SK-N-MC (cell line): ENCODE measurements at regions not wholly inside any gene's neighbourhood (a gene's known extent, or its start where the extent isn't known, plus 50 kb on each side); places are given as distances from the start of the nearest gene placed in this dataset.

Experiments
- EZH2 ChIP-seq: fragments of 200-600 bp; sonication (generic); IDR thresholded peaks from one replicate; pipeline ENCODE4 v1.6.1; 2017; ENCODE audit warnings: antibody characterized with exemption
- POLR2AphosphoS5 ChIP-seq: IDR thresholded peaks from 2 replicates; pipeline ENCODE4 v1.6.1; 2012; ENCODE audit warnings: mild to moderate bottlenecking, low read depth, low read length, borderline replicate concordance

- TF ChIP-seq POLR2AphosphoS5, result no peak
- TF ChIP-seq EZH2, result no peak
Measured at GRCh38 chr2:123971564-123972318, 53.3 kb upstream of the CNTNAP5 start.
